ENCODE measurements at regions not wholly inside any gene's neighbourhood (a gene's known extent, or its start where the extent isn't known, plus 50 kb on each side); places are given as distances from the start of the nearest gene placed in this dataset.

DNA sequence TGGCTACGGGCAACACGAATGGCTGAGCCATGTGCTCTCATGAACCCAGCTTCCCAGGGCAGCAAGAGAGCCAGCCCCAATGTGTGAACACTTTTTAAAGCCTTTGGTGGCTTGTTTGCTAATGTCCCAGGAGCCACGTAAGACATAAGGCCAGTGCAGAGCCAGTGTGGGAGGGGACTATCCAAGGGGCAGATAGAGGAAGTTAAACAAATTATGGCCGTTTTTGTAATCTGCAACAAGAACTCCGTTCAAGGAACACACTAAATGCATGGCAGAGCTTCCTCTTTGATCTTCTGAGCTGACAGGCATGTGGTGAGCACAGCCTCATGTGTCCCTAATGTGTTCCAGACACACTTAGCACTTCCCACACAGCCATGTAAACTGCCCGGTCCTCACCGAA is 133.3 kb downstream of the TEX36 start:
- peaks cover 16% of the 10 kb centered on the region for H3K27me3 Mint-ChIP-seq
- no peak for DNase-seq (ENCODE audit: extremely low spot score, unreplicated experiment)
- no peak overlapping the region for H3K4me3 Mint-ChIP-seq
- TF ChIP-seq, protein P1, sequence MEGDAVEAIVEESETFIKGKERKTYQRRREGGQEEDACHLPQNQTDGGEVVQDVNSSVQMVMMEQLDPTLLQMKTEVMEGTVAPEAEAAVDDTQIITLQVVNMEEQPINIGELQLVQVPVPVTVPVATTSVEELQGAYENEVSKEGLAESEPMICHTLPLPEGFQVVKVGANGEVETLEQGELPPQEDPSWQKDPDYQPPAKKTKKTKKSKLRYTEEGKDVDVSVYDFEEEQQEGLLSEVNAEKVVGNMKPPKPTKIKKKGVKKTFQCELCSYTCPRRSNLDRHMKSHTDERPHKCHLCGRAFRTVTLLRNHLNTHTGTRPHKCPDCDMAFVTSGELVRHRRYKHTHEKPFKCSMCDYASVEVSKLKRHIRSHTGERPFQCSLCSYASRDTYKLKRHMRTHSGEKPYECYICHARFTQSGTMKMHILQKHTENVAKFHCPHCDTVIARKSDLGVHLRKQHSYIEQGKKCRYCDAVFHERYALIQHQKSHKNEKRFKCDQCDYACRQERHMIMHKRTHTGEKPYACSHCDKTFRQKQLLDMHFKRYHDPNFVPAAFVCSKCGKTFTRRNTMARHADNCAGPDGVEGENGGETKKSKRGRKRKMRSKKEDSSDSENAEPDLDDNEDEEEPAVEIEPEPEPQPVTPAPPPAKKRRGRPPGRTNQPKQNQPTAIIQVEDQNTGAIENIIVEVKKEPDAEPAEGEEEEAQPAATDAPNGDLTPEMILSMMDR (conservative IDR thresholded peaks at IDR 0.05) = no peak
- no peak overlapping the region for H3K27ac Mint-ChIP-seq
- no peaks in the 10 kb centered on the region for H3K36me3 Mint-ChIP-seq
- peaks cover 11% of the 10 kb centered on the region for H3K4me1 Mint-ChIP-seq (ENCODE audit: unreplicated experiment)
- no peaks in the 10 kb centered on the region for H3K9me3 Mint-ChIP-seq

DNA sequence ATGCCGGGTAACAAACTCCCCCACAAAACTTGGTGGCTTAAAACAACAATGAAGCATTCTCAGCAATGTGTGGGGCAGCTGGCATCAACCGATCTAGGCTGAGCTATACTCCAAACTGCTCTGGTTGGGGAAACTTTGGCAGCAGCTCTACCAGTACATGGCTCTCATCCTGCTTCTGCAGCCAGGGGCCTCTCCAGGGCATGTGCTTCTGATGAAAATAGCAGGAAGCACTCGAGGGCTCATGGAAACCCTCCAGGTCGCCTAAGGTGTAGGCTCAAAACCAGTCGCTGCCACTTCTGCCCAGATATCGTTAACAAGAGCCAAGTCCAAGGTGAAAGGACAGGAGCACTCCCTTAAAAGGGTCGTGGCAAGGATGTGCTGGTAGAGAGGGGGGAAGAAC is 134.1 kb downstream of the TEX36 start:
- Mint-ChIP-seq H3K4me1 (ENCODE audit: unreplicated experiment) (peaks cover 11% of the 10 kb centered on the region), H3K27ac (no peak overlapping the region), H3K36me3 (no peaks in the 10 kb centered on the region), H3K4me3 (no peak overlapping the region), H3K27me3 (peaks cover 13% of the 10 kb centered on the region), H3K9me3 (no peaks in the 10 kb centered on the region)
- no peak for DNase-seq (ENCODE audit: extremely low spot score, unreplicated experiment)
- TF ChIP-seq, protein P1 (conservative IDR thresholded peaks at IDR 0.05) = no peak

DNA sequence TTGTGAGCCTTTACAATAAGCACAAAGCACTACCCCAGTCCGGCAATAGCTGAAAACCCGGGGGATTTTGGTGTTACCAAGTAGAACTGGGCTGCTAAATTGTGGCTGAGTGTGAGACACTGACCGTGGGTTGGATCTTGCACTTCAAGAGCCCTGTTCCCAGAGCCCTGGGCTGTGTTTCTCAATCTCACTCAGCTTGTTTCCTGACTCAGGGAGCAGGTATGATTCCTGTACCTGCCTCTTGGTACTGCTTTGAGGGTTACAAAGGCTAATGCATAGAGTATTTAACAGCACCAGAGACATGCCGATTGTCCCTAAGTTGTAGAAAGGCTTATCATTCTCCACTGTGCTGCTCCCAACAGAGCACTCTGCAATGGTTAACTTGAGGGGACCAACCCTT is 134.6 kb downstream of the TEX36 start:
- DNase-seq (ENCODE audit: extremely low spot score, unreplicated experiment) = no peak
- Mint-ChIP-seq H3K27me3 (peaks cover 12% of the 10 kb centered on the region), H3K9me3 (no peaks in the 10 kb centered on the region), H3K4me3 (no peak overlapping the region), H3K36me3 (no peaks in the 10 kb centered on the region), H3K4me1 (ENCODE audit: unreplicated experiment) (peaks cover 11% of the 10 kb centered on the region), H3K27ac (no peak overlapping the region)
- TF ChIP-seq, protein P1 (conservative IDR thresholded peaks at IDR 0.05) = no peak

DNA sequence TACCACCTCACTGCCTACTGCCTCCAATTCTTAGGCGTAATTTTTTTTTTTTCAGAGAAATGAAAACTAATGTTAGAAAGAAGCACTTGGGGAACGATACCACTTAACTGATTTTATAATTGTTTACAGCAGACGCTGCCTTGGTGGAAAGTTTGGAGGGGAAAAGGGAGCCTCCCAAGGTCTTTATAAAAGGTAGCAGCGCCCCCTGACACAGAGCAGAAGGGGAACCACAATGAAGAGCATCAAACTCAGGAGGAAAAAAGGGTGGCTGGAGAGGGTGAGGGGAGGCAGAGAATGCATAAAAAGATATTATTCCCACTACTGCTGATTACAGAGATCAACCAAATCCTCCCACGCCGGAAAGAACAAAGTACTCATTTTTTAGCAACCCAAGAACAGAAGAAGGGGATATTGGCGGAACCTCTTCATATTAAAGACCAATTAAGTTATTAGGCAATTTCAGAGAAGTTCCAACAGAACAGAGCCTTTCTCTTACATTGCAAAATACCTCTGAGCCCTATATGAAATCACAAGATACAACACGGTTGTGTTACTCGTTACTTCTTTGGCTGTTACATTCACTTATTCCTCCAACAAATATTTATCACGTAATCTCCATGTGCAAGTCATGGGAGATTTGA is 135.8 kb downstream of the TEX36 start:
- no peaks in the 10 kb centered on the region for H3K9me3 Mint-ChIP-seq
- no peak overlapping the region for H3K27ac Mint-ChIP-seq
- H3K4me1 Mint-ChIP-seq (ENCODE audit: unreplicated experiment) = peaks cover 11% of the 10 kb centered on the region
- no peak for DNase-seq (ENCODE audit: extremely low spot score, unreplicated experiment)
- H3K27me3 Mint-ChIP-seq = peaks cover 18% of the 10 kb centered on the region
- no peaks in the 10 kb centered on the region for H3K36me3 Mint-ChIP-seq
- no peak overlapping the region for H3K4me3 Mint-ChIP-seq
- TF ChIP-seq, protein P1 (conservative IDR thresholded peaks at IDR 0.05) = no peak

DNA sequence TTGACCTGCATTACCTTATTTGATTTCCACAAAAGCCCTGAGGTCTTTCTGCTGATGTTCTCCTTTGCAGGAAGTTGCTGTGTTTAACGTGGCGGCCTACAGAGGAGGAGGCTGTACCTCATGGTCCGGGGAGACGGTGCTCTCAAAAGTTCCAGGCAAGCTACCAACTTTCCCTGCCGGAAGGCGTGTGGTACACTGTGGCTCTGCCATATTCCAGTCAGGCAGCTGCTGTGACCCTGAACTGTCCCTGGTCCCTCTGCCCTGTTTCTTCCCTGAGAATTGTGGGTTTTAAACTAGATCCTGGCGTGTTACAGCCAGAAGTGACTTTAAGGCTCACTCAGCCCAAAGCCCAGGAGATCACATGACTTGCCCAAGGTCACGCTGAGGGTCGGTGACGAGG is 139.2 kb downstream of the TEX36 start:
- DNase-seq (ENCODE audit: extremely low spot score, unreplicated experiment) = no peak
- TF ChIP-seq, protein P1 (conservative IDR thresholded peaks at IDR 0.05) = no peak
- Mint-ChIP-seq H3K36me3 (no peaks in the 10 kb centered on the region), H3K9me3 (no peaks in the 10 kb centered on the region), H3K4me3 (no peak overlapping the region), H3K27me3 (peaks cover 18% of the 10 kb centered on the region), H3K4me1 (ENCODE audit: unreplicated experiment) (peaks cover 2% of the 10 kb centered on the region), H3K27ac (no peak overlapping the region)

Measured in type B pancreatic cell (in vitro differentiated cells).